ENCODE measurements at regions not wholly inside any gene's neighbourhood (a gene's known extent, or its start where the extent isn't known, plus 50 kb on each side); places are given as distances from the start of the nearest gene placed in this dataset.

DNA sequence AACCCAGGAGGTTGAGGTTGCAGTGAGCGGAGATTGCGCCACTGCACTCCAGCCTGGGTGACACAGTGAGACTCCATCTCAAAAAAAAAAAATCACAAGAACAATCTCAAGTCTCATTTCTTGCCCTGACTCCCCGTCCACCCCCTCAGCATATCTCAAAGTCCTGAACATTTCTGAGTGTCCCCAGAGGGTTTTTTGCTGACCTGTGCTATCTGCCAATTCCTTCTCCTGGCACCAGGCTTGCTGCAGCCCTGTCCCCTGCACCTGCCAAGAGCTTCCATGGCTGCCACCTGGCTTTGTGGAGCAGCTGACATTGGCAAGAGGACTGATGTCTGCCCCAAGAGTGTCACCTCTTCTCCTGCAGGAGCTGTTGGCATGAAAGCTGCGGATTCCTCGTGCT, 54.9 kb upstream of the PTPRT start:
- no peak for DNase-seq (ENCODE audit: low read depth in 2 of 3, low spot score in 1 of 3)

DNA sequence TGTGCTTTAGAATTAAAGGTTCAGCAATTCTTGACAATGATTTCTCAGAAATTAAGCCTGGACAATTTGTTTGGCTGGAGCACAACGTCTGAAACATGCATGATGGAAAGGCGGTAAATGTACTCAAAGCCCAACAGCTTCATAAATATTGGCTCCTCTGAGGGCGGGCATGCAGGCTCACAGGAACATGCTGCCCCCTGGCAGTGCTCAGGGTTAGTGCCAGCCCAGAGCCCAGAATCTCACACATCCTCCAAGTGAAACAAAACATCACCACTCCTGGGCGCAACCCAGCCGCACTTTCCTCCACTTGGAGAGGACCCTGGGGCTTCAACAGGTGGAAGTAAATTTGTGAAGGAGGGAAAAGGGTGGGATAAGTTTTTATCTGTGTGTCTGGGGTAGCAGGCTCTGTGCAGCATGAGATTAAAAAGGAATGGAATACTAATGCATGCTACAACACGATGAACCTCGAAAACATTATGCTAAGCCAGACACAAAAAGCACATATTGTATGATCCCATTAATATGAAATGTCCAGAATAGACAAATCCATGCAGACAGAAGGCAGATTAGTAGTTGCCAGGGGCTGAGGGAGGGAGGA, 54.1 kb upstream of the PTPRT start:
- no peak for DNase-seq (ENCODE audit: low read depth in 2 of 3, low spot score in 1 of 3)

DNA sequence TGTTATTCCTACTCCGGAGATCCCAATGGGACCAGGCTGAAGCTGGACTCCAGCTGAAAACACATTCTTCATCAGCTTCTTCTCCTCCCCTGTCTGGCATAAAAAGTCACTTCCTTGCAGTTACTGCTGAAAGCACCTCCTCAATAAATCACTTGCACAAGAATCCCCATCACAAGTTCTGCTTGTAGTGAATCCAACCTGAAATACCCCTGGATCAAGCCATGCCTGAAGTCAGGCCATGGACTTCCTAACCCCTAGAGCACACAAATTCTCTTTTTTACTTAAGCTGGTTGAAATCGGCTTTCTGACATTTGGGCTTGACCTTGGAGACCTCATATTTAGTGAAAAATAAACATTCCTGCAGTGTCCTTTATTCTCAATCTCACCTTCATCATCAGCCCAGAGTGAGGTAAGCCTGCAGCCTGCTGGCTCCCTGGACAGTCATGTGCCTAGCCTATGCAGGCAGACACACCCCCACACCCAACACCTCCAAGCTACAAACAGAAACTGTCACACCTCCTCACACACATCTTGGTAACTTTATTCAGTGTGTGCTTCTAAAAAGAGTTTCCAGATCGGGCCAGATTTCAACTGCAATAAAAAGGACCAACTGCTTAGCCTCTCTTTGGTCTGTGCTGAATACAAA, 51.5 kb upstream of the PTPRT start:
- DNase-seq (ENCODE audit: low read depth in 2 of 3, low spot score in 1 of 3), result no peak

Measured in stimulated activated CD4-positive, alpha-beta T cell treated with anti-CD3 and anti-CD28 coated beads, Interleukin-12 subunit alpha, Interleukin-12 subunit beta, amount 100 ng/mL, for 48 hours (primary cell).